NCI-H1092 (cell line): ENCODE measurements at regions not wholly inside any gene's neighbourhood (a gene's known extent, or its start where the extent isn't known, plus 50 kb on each side); places are given as distances from the start of the nearest gene placed in this dataset.

Experiments used
- DNase-seq: peaks from one replicate; lab custom pipeline; 2025; lab: John Stamatoyannopoulos, UW

DNA sequence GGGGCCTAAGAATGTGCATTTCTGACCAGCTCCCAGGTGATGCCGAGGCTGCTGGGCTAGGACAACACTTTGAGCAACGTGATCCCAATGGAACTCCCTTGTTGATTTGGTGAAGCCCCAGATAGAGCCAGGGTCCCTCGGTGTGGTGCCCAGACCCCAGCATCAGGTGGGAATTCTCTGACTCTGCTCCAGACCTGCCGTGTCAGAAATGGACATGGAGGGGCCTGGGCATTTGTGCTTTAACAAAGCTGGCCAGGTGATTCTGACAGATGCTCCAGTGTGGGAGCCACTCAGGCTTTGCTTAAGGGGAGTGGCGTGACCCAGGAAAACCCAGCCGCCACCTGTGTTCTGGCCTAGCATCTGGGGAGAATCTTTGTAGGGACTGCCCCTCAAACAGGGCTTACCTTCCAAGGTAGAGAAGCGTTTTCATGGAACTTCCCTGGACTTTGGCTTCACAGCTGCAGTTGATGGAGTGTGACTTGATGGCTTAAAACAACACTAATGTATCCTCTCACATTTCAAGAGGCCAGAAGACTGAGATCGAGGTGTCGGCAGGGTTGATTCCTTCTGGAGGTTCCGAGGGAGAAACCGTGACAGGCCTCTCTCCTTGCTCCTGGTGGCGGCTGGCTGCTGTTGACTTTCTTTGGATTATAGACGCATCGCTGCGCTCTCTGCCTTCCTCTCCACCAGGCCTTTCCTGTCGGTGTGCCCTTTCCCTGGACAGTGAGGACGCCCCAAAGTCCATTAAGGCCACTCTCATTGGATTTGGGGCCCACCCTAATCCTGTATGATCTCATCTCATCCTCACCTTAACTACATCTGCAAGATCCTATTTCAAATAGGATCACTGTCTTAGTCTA is 57.0 kb upstream of the HDAC4 start:
- DNase-seq: no peak

DNA sequence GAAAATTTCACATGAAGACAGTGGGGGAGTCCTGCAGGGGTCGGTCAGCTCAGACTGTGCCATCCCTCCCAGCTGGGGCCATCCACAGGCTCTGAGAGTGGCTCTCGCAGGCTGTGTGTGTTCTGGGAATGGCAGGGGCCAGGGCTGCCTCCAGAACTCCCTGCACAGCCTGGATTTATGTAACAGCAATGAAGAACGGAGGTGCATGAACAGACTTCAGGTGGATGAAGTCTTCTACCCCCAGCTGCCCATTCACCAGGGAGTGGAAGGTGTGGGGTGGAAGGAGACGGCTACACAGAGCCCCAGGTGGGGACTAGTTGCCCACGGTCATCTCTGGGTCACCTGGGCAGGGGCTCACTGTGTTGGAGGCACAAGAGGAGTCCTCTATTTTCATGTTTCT is 56.1 kb upstream of the HDAC4 start:
- DNase-seq: no peak

DNA sequence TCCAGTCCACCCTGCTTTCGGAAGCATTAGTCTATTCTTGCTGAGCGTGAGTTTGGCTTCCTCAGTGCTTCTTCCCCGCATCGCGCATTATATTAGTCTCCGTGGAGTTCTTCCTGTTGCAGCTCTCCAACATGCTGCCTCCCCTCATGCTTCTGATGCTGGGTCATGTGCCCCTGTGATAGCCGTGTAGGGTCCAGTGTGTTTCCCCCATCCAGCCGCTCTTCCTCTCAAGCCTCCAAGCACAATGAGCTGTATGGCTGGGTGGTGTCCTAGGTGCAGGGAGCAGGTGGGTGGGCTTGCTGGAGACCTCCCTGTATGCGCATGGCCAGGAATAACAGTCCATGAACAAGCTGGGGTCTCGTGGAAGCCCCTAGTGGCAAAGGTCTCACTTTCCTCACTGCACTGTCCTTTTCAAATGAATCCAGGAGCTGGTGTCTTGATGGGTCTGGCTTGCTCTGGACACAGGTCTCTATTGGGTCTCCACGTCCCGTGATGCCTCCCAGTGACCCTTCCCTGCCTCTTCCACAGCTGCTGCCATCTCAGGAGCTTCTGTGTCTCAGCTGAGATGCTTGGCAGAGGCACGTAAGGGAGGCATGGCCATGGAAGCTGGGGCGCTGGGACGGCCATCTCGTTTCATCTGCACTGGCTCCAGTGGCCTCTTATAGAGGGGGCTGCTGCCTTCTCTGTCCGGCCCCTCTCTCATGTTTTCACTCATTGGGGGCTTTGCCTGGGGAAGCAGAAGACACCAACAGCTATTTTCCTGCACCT is 54.8 kb upstream of the HDAC4 start:
- DNase-seq: no peak

DNA sequence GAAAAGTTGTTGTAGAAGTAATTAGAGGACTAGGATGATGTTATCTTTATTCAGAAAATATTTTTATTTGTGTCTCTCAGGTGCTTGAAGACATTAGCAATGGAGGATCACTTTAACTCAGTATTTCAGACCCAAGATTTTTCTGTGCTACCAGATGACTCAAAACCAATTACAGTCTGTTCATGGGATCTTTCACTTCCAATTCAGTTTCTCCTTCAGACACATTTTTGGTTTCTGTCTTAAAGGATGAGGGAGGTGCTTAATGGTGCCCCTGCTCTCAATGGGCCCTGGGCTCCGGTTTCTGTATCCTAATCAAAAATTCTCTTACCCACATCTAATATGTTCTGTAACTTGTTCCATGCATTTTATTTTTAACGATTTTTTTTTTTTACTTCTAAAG is 53.7 kb upstream of the HDAC4 start:
- DNase-seq: no peak
